Transverse colon (tissue), 4 donors: ENCODE measurements at regions not wholly inside any gene's neighbourhood (a gene's known extent, or its start where the extent isn't known, plus 50 kb on each side); places are given as distances from the start of the nearest gene placed in this dataset.

Experiments used
- CTCF ChIP-seq, 5 experiments: fragments of 200-600 bp in 3 of 5; fragments of 450-650 bp in 2 of 5; sonication (generic) in 3 of 5; IDR thresholded peaks; 1 replicate in 2 of 5; 2 replicates in 3 of 5; pipeline ENCODE4 v1.5.1; 2016 to 2017; ENCODE audit warnings: antibody characterized with exemption in 5 of 5, inconsistent platforms in 3 of 5, mild to moderate bottlenecking in 2 of 5, moderate library complexity in 1 of 5
- EP300 ChIP-seq: sonication (generic); formaldehyde crosslinking; IDR thresholded peaks from one replicate; pipeline ENCODE4 v1.6.1; 2017; ENCODE audit warnings: antibody characterized with exemption, low read depth
- POLR2A ChIP-seq: fragments of 450-650 bp; IDR thresholded peaks from one replicate; pipeline ENCODE4 v1.6.1; 2016; ENCODE audit warnings: antibody characterized with exemption, mild to moderate bottlenecking, moderate library complexity
- POLR2AphosphoS5 ChIP-seq, 3 donors: sonication (generic); formaldehyde crosslinking; IDR thresholded peaks; one replicate each; pipeline ENCODE4 v1.6.1; 2016; ENCODE audit warnings: antibody characterized with exemption in 3 of 3

- TF ChIP-seq EP300 (no peak), CTCF (IDR thresholded peaks at IDR 0.05) (no peak), POLR2A (no peak), POLR2AphosphoS5 (IDR thresholded peaks at IDR 0.05) (no peak)
Observed at GRCh38 chrX:123788744-123789143, 55.9 kb upstream of the THOC2 start.
